ENCODE measurements at regions not wholly inside any gene's neighbourhood (a gene's known extent, or its start where the extent isn't known, plus 50 kb on each side); places are given as distances from the start of the nearest gene placed in this dataset.

GRCh38 chrX:69293776-69294601 is 128.7 kb upstream of the PJA1 start:
- TF ChIP-seq, protein P1, sequence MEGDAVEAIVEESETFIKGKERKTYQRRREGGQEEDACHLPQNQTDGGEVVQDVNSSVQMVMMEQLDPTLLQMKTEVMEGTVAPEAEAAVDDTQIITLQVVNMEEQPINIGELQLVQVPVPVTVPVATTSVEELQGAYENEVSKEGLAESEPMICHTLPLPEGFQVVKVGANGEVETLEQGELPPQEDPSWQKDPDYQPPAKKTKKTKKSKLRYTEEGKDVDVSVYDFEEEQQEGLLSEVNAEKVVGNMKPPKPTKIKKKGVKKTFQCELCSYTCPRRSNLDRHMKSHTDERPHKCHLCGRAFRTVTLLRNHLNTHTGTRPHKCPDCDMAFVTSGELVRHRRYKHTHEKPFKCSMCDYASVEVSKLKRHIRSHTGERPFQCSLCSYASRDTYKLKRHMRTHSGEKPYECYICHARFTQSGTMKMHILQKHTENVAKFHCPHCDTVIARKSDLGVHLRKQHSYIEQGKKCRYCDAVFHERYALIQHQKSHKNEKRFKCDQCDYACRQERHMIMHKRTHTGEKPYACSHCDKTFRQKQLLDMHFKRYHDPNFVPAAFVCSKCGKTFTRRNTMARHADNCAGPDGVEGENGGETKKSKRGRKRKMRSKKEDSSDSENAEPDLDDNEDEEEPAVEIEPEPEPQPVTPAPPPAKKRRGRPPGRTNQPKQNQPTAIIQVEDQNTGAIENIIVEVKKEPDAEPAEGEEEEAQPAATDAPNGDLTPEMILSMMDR (IDR thresholded peaks at IDR 0.05), result no peak
- H3K4me1 Mint-ChIP-seq (ENCODE audit: unreplicated experiment), result no peaks in the 10 kb centered on the region
- H3K9me3 Mint-ChIP-seq (ENCODE audit: unreplicated experiment), result no peaks in the 10 kb centered on the region
- DNase-seq (ENCODE audit: extremely low spot score, unreplicated experiment), result no peak
- no peak overlapping the region for H3K4me3 Mint-ChIP-seq (ENCODE audit: unreplicated experiment)
- no peaks in the 10 kb centered on the region for H3K27me3 Mint-ChIP-seq (ENCODE audit: unreplicated experiment)
- H3K36me3 Mint-ChIP-seq (ENCODE audit: unreplicated experiment), result no peaks in the 10 kb centered on the region
- H3K27ac Mint-ChIP-seq (ENCODE audit: unreplicated experiment), result no peak overlapping the region

DNA sequence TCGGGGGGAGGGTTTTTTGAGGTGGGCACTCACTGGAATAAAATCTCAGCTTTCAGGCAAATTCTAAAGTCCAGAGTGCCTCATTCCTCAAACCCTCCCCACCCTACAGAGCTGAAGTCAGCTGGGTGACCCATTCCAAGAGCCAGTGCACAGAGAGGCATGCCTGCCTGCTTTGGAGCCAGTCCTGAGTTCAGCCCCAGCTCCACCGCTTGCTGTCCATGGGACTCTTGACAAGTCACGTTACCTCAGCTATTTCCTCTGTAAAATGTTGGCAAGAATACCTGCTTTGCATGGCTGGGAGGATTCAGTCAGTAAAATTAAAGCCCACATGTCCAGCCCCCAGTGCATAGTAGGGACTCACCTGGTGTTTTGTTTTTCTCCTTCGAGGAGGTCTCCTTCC is 125.9 kb upstream of the PJA1 start:
- TF ChIP-seq, protein P1 (IDR thresholded peaks at IDR 0.05), result no peak
- H3K9me3 Mint-ChIP-seq (ENCODE audit: unreplicated experiment), result no peaks in the 10 kb centered on the region
- no peak for DNase-seq (ENCODE audit: extremely low spot score, unreplicated experiment)
- no peaks in the 10 kb centered on the region for H3K4me1 Mint-ChIP-seq (ENCODE audit: unreplicated experiment)
- no peak overlapping the region for H3K4me3 Mint-ChIP-seq (ENCODE audit: unreplicated experiment)
- no peaks in the 10 kb centered on the region for H3K36me3 Mint-ChIP-seq (ENCODE audit: unreplicated experiment)
- H3K27me3 Mint-ChIP-seq (ENCODE audit: unreplicated experiment), result no peaks in the 10 kb centered on the region
- H3K27ac Mint-ChIP-seq (ENCODE audit: unreplicated experiment), result no peak overlapping the region

DNA sequence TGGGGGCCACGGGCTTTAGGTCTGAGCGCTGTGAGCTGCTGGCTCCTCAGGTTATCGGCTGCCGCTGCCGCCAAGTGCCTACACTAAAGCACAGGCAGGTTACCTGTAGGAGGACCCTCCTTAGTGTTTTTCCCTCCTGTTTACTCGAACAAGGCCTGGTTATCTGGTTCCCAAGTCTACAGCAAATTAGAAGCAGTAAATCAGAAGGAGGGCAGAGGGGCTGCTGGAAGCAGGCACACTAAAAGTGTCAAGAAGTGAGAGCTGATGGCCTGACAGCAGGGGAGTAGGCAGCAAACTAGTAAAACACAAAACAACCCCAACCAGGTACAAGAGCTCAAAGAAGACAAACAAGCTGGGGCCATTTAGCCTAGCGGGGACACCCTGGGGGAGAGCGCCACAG is 125.0 kb upstream of the PJA1 start:
- TF ChIP-seq, protein P1 (IDR thresholded peaks at IDR 0.05), result no peak

DNA sequence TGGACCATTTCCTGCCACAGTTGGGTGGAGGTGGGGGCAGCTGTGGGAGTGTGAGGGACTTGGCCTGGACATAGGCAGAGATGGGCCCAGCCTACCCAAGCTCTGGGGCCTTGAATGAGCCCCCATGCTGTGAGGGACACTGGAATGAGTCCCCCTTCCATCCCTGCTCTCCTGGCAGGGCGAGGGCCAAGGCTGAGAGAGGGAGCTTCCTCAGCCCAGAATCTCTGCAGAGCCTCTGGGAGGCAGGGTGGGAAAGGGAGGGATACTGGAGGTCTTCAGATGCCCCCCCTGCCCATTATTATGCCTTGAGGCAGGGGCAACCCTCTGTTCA is 124.5 kb upstream of the PJA1 start:
- no peaks in the 10 kb centered on the region for H3K4me1 Mint-ChIP-seq (ENCODE audit: unreplicated experiment)

More for the DNA sequence above, 125.0 kb upstream of the PJA1 start:
- H3K9me3 Mint-ChIP-seq (ENCODE audit: unreplicated experiment), result no peaks in the 10 kb centered on the region
- H3K4me1 Mint-ChIP-seq (ENCODE audit: unreplicated experiment), result no peaks in the 10 kb centered on the region
- no peak for DNase-seq (ENCODE audit: extremely low spot score, unreplicated experiment)
- H3K27me3 Mint-ChIP-seq (ENCODE audit: unreplicated experiment), result no peaks in the 10 kb centered on the region
- H3K36me3 Mint-ChIP-seq (ENCODE audit: unreplicated experiment), result no peaks in the 10 kb centered on the region
- H3K4me3 Mint-ChIP-seq (ENCODE audit: unreplicated experiment), result no peak overlapping the region
- H3K27ac Mint-ChIP-seq (ENCODE audit: unreplicated experiment), result no peak overlapping the region

DNA sequence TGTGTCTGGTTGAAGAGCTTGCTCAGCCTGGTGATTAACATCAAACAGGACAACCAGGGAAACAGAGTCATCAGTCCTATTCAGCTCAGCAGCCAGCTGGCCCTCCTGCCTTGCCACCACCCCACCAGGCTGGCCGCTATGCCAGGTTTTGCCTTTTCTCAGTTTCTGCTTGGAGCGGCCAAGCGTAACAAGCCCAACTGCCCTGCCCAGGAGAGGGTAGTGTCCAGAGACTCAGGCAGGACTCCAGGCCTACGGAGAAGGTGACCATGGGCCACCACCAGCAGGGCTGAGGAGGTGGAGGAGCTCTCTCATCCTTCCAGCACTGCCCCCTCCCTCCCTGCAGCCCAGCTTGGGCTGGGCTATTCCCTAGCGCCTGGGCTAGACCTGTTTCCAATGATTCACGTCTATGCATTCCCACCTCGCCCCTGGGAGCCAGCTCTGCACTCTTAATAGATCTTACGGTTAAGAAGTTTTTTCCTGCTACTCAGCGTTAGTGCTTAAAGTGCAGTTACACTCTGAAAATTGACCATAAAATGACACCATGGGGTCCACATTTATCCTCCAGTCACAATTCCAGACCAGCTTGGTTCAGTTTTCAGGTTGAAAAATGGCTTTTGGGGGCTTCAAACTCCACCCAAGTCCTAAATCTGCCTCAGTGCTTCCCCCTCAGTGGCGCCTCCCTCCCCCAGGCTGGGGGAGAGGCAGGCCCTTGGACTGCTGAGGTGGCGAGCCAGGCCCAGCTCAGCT is 124.0 kb upstream of the PJA1 start:
- H3K27ac Mint-ChIP-seq (ENCODE audit: unreplicated experiment), result no peak overlapping the region
- TF ChIP-seq, protein P1 (IDR thresholded peaks at IDR 0.05), result no peak
- H3K9me3 Mint-ChIP-seq (ENCODE audit: unreplicated experiment), result no peaks in the 10 kb centered on the region

More for the DNA sequence above, 124.5 kb upstream of the PJA1 start:
- H3K27ac Mint-ChIP-seq (ENCODE audit: unreplicated experiment), result no peak overlapping the region
- H3K9me3 Mint-ChIP-seq (ENCODE audit: unreplicated experiment), result no peaks in the 10 kb centered on the region
- no peaks in the 10 kb centered on the region for H3K27me3 Mint-ChIP-seq (ENCODE audit: unreplicated experiment)
- no peak overlapping the region for H3K4me3 Mint-ChIP-seq (ENCODE audit: unreplicated experiment)
- TF ChIP-seq, protein P1 (IDR thresholded peaks at IDR 0.05), result no peak
- DNase-seq (ENCODE audit: extremely low spot score, unreplicated experiment), result no peak
- no peaks in the 10 kb centered on the region for H3K36me3 Mint-ChIP-seq (ENCODE audit: unreplicated experiment)

More for the DNA sequence above, 124.0 kb upstream of the PJA1 start:
- Mint-ChIP-seq H3K4me1 (ENCODE audit: unreplicated experiment) (no peaks in the 10 kb centered on the region), H3K36me3 (ENCODE audit: unreplicated experiment) (no peaks in the 10 kb centered on the region), H3K4me3 (ENCODE audit: unreplicated experiment) (no peak overlapping the region), H3K27me3 (ENCODE audit: unreplicated experiment) (no peaks in the 10 kb centered on the region)
- DNase-seq (ENCODE audit: extremely low spot score, unreplicated experiment), result no peak
